HG02840 (cell line): ENCODE measurements at regions not wholly inside any gene's neighbourhood (a gene's known extent, or its start where the extent isn't known, plus 50 kb on each side); places are given as distances from the start of the nearest gene placed in this dataset.
"Not testable (repeated sequence)": the region's sequence is repeated elsewhere in the genome, so short reads cannot be mapped to it uniquely, and the experiment has no call there.

Source experiments
- ATAC-seq: cut with Tn5 transposase; IDR thresholded peaks from one replicate; pipeline ENCODE4 v1.9.1; 2021; ENCODE audit warnings: mild to moderate bottlenecking, moderate library complexity, moderate number of reproducible peaks; ENCODE audit not compliant: unreplicated experiment, low FRiP score

GRCh38 chr15:22284795-22285420 is 173.8 kb upstream of the GOLGA6L22 start:
- ATAC-seq = not testable (repeated sequence)

GRCh38 chr15:22291054-22291453 is 167.6 kb upstream of the GOLGA6L22 start:
- not testable (repeated sequence) for ATAC-seq

- not testable (repeated sequence) for ATAC-seq
Measured at GRCh38 chr15:22303112-22303511, 155.6 kb upstream of the GOLGA6L22 start.
